CD4-positive, alpha-beta T cell treated with Interleukin-1 beta for 1 hour (primary cell): ENCODE measurements at regions not wholly inside any gene's neighbourhood (a gene's known extent, or its start where the extent isn't known, plus 50 kb on each side); places are given as distances from the start of the nearest gene placed in this dataset.

Experiments used
- DNase-seq, 2 donors: peaks; one replicate each; pipeline ENCODE4 v3.0.0-alpha.2; 2020 to 2022

DNA sequence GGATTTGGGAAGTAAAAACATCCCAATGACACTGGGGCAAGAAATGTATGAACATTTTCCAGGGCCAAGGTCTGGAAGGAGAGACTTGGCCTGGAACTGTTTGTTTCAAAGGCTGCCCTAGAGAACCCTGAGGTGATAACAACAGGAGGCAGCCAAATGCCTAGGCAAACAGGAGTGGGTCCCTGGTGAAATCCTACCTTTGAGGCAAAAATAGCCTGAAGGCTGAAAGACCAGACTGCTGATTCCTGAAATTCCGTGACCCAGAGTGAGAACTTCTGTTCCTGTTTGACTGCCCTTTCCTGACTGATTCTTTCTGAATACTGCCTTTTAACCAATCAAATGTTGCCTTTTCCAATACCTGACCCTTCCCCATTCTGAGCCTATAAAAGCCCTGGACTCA is 196.4 kb downstream of the NSUN3 start:
- DNase-seq: no peak

DNA sequence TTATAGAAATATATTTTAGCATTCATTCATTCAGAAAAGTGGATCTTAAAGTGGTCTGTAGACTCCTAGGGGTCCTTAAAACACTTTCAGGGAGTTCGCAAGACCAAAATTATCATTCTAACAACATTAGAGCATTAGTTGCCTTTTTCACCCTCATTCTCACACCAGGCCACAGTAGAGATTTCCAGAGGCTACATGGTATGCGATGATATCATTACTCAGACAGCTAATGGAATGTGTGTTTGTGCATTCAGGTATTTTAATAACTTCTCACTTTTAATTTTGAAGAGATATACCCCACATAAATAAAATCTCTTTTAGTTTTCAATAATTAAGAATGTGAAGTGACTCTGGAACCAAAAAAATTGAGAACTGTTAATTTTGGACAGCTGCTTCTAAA is 206.9 kb downstream of the NSUN3 start:
- no peak for DNase-seq

DNA sequence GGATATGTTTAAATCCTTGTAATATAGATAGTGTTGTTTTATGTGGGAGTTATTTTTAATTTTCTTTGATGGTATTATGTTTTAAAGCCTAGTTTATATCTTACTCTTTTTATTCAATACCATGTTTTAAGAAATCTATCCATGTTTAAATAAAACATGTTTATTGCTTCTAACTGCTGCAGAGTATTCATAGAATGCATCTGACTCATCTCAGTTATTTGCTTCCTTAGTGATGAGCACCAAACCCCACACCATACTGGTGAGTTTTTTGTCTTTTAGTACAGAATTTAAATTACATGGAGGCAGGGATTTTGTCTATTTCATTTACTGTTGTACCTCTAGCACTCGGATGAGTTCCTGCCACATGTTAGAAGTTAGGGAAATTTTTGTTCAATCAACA is 209.2 kb downstream of the NSUN3 start:
- DNase-seq: no peak

DNA sequence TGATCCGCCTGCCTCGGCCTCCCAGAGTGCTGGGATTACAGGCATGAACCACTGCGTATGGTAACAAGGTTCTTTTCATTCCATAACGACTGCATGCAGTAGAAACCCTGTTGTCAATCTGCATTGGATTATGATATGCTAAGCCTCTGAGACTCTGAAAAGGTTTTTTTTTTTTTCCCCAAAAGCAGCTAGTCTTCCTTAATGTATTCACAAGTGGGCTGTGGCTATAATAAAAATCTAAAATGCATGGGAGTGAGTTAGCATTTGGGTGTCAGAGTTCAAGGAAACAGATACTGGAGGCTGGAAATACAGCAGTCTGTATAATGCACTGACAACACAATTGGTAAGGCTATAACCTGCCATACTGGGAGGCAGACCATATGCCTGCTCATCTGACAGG is 218.1 kb downstream of the NSUN3 start:
- no peak for DNase-seq

DNA sequence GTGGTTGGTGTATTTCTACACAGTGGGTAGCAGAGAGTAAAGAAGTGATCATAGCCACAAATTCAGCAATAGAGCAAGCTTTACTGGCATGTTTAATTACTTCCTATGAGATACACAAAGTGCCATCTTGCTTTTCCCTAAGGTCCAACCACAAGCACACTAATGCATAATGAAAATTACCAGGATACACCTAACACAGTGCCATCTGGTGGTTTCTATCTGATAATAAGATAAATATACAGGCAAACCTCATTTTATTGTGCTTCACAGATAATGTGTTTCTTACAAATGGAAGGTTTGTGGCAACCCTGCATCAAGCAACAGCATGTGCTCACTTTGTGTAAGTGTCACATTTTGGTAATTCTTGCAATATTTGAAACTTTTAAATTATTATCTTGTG is 223.0 kb downstream of the NSUN3 start:
- no peak for DNase-seq

DNA sequence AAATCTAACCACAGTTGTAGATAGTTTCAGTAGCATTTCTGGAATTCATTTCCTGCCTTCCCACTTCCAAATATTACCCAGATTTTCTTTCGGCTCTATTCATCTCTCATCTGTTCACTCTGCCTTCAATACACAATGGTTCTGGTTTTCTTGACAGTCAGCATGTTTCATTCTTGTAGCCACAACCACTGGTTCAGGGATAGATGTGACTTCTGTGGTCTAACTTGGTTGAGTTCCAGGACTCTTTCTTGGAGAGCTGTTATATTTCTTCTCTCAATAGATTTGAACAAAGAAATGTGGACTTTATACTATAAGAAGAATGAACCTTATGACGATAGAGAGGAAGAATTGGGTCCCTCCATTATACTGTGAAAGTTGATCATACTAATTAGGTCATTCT is 228.8 kb downstream of the NSUN3 start:
- no peak for DNase-seq

DNA sequence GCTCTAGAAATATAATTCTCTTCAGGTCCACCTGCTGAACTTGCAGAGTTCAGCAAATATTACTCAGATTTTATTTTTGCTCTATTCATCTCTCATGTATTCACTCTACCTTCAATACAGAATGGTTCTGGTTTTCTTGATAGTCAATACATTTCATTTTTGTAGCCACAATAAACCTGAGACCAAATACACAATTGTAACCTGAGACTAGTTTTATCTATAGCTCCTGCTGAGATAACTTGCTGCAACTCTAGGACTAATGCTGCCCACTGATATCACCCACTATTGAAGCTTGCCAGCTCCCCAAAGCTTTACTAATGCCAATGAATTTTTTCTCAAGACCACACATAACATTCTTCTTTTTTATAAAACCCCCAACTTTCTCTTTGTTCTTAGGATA is 229.3 kb downstream of the NSUN3 start:
- no peak for DNase-seq

DNA sequence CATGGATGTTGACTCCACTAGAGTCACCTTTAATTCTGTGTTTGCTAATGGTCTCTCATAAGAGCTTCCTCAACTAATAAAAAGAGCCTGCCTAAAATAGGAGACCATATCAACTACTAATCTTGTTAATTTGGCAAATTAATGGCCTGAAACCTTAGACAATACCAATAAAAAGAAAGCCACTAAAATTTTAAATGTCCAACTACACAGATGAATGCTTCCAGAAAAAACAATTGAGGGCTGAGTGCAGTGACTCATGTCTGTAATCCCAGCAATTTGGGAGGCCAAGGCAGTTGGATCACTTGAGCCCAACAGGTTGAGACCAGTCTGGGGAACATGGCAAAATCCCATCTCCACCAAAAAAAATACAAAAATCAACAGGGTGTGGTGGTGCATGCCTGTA is 230.9 kb downstream of the NSUN3 start:
- no peak for DNase-seq

DNA sequence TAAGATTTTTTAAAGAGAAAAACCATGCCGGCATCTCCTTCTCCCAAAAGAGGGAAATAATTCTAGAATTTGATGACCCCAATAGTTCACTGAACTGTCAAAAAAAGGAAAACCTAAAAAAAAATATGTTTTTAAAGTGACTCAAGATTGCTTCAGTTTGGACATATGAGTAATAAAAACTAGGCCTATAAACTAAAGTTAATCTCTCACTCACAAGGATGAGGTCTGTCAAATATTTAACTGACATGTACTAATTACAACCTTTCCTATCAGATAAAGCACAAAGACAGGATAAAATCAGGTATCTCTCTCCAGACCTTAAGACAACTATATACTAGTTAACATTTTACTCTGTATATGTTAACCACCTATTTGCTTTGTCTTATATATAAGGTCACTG is 231.9 kb downstream of the NSUN3 start:
- no peak for DNase-seq

DNA sequence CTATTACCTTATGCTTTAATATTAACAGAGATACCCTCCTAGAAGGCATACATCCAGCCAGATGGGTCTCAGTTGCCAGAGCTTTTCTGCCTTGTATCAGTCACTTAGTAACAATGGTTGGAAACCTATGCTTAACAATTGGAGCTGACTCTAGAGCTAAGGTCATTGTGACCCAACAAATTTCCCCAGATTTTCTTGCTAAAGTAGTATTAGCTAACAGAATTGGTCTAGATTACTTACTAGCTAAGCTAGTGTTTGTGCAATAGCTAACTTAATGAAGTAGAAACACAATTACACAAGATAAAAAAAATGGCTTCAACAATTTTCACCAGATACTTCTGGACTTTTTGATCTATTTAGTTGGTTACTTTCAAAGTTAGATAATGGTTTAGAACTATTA is 236.9 kb downstream of the NSUN3 start:
- no peak for DNase-seq

DNA sequence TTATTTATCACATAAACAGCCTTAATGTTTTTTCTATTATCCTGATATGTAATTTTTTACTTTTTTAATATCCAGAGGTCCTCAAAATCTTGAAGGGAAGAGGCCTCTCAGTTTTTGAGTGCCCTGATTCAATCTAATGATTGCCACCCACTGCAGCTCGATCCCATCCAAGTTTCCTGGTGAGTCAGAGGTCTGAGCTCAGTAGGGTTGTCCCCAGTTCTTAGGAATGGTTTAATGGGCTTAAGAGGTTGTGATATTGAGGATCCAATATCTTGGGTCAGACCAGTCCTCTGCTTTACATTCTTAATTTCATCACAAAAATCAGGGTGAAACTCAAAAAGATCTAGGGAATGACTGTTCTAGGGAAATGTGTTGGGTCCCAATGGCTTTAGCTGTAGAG is 238.5 kb downstream of the NSUN3 start:
- no peak for DNase-seq

DNA sequence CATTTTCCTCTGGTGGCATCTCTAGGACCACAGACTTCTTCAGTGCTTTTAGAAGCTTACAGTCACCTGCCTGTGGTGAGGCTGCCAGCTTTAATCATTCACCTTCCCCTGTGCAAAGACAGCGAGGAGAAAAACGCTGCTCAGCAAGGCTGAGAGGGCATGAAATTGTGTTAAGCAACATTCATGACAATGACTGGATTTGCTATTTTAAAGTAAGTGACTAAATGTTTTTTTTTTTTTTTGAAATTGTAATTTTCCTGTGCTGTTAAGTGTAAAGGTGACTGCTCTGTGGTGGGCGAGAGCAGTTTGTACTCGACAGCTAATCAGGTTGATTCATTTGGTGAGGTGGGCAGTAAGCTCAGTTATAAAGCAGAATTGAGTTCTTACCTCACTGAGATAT is 240.4 kb downstream of the NSUN3 start:
- no peak for DNase-seq

DNA sequence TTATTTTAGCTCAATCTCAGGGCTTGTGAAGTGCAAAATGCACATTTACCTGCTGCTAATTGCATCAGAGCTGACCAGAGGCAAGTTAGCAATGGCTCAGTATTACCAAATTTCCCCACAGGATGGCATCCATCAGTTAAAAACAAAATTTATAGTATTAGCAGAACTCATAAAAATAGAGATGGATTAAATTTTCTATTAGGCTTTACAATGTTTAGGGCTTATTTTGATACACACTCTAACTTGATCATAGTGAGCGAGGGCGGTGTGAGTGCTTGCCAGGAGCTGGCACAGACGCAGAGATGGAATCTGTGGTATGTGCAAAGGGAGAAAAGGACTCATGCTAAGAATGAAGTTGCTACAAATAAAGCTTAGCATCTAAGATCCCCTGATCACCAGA is 241.0 kb downstream of the NSUN3 start:
- DNase-seq: no peak

DNA sequence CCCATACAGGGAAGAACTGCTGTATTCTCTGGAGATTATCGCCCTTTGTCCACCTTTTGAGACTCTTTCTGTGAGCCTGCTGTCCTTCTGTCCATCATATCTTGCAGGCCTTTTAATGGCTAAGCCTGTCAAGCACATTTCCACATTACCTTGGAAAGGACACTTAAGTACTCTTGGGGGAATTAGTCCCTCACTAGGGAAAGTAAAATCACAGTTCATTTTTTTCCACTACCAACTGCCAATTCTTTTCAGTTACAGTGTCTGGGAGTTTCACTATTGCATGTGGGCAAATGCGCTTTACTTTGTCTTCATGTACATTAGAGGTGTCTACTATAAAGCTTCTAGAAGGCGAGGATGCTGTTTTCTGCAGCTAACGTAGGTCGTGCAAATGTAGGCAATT is 242.1 kb downstream of the NSUN3 start:
- DNase-seq: no peak

DNA sequence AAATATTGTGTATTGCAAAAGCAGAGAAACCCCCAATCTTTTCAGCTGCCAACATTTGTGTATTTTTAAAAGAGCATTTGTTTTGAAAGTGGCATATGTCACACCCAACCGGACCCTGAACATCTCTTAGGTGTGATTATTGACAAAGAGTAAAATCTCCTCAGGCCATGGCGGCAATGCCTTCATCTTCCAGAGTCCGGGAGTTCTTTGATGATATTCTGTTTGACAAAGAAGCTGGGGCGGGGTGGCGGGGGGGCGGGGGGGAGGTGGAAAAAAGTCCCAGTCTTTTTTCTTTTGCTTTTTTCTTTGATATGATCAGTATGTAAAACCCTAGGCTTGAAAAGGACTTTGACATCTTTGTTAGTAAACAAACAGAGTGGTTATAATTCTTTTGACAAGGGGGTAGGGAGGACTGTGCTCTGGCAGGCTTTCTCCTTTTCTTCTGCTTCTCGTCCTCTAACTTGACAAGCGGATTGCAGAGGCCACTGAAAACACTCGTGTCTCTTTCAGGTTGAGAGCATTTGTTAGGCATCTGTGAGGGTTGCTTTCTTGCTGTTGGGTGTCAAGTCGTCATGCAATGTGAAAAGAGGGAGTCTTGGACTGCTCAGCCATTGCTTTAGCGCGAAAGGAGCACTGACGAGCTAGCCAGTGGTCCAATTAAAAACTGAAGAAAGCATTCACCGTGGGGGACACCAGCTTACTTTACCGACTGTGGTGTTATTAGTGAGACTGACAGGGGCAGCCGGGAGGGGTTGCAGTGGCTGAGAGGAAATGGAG is 243.2 kb downstream of the NSUN3 start:
- no peak for DNase-seq

DNA sequence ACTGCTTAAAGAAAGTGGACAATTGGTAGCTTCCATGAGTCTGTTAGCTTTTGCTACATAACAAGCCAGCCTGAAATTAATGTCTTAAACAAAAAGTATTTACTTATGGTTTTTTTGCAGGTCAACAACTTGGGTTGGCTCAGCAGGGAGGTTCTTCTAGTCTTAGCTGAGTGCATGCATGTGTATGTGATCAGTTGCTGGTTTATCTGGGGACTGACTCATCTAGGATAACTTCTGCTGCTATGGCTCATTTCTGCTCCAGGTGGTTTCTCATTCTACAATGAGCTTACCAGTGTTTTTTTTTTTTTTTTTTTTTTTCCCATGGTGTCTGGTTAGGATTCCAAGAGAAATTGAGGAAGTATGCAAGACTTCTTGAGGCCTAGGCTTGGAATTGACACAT is 244.7 kb downstream of the NSUN3 start:
- no peak for DNase-seq

DNA sequence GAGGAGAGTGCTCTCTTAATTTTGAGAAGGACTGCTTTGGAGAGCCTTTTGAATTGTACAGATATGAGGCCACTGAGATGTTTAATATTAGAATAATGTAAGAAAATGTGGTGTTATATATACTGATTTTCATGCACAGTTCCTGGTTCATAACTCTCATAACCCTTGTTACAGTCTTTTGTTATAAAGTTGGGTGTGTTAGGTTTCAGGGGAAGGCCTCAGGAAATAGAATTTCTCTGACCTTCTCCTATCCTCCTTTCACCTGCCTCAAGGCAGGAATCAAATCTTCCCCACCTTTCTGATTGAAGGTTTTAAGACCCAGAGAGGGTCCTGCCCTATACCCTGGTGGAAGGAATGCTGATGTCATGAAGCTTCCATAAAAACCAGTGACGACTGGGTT is 245.9 kb downstream of the NSUN3 start:
- no peak for DNase-seq

DNA sequence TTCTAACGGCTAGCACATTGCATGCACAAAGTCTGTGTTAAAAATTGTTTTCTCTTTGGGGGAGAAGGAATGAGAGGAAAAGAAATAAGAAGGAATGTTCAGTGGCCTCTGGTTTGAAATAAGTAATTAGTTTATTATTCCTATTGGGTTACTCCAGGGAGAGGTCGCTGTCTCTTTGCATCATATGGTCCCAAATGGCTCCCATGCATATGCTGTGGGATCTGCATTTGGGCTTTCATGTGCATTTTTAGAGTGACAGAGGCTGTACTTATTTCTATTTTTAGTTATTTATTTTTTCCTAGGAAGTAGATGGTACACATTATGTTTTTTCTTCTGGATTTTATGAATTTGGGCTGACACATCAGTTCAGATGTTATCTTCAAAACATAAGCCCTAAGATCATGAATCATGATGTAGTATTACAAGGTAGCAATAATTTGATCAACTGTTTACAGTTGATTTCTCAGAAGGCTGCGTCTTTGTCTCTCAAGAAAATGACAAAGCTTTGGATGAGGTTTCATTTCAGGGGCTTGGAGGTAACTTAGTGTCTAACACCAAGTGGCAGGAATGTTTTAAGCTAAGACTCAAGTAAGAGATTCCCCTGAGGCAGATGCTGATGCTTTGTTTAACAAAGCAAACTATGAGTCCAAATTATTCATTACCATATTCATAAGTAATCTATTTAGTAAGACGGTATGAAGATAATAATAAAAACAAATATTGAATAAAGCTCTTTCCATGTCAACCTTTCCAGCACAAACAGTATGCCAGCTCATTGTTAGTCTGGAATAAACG is 247.7 kb downstream of the NSUN3 start:
- no peak for DNase-seq

DNA sequence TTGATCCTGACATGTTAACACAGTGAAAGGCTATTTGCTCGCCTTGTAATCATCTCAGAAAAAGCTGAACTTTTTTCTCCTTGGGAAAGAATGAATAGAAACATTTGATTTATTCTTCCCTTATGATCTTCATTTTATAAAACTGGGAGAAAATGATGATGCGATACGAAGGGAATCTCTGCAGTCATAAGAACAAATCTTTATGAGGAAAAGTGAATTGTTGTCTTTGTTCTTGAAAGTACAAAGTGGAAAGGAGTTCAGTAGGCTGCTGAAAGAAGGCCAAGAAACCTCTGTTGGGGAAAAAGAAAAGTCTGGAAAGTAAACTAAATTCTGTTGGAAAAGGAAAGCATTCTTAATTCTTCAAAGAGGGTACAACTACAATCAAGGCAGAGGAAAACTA is 248.8 kb downstream of the NSUN3 start:
- no peak for DNase-seq

DNA sequence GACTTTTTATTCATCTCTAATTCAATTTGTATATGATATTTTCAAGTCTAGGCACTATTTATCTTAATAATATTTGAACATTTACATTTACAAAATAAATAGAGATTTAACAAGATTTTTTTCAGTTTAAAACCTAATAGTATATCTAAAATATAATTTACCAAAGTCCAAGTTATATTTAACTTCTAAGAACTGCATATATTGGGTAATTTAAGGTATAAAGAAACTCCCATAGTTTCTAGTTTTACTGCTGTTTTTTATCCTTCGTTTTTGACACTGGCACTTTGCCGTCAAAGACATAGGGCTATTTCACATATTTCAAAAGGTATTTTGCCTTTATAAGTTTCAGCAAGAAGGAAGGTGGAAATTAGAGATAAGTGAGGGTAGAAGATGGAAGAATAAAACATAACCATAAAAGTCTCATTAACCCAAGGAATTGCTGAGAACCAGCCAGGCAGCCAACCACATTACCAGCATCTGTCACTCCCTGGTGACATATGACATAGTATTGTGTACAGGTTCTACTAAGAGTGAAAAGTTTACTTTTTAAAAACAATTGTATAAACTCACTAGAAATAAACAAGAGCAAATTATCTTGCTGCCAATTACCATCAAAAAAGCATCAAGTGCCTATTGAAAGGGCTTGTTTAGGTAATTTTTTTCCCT is 251.5 kb downstream of the NSUN3 start:
- DNase-seq: no peak

DNA sequence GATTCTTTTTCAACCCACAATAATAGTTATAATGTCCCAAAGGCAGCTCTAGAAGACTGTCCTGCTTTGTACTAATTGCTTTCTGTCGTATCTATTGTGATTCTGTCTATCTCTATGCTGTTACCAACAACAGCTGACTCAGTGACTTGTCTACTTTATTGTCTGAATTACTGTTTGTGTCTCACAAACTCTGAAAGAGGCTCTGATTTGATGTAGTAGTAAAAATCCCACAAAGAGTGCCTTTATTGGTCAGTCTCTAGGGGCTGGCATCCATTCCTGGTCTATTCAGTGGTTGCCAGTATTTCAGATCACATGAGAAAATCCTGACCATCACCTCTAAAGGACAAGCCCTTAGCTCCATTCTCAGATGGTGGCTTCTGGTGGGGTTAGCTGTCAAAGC is 254.2 kb downstream of the NSUN3 start:
- no peak for DNase-seq

DNA sequence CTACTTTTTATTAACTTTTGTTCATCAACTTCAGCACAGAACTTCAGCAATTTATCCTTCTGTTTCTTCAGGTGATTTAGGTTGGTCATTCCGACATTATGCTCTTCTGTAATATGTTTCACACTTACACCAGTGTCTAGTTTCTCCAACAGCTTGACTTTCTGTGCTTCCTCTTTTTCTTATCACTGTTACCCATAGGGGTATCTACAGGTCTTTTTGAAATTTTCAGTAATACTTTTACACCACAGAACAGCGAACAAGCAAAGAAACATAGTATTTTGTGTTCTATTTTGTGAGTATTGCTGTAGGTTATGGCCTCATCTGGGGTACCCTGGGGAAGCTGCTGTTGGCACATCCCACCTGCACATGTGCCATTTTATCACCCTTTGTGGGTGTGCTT is 260.7 kb downstream of the NSUN3 start:
- DNase-seq: no peak

DNA sequence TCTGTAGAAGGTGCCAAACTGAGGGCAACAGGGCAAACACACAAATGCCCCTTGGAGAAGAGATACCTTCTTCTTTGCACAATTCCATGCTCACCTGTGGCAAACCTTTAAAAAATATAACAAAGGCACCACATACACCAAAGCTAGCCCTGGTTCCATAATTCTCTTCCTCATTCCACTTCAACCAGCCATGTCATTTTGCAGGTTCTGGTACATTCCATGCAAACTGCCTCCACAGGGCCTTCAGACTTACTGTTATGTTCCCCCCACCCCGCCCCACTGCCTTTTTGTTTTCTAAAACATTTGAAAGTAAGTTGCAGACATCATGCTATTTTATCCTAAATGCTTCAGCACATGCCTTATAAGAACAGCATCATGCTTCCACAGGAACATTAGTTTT is 269.0 kb downstream of the NSUN3 start:
- no peak for DNase-seq
